ENCODE measurements at regions not wholly inside any gene's neighbourhood (a gene's known extent, or its start where the extent isn't known, plus 50 kb on each side); places are given as distances from the start of the nearest gene placed in this dataset.
"Not testable (repeated sequence)": the region's sequence is repeated elsewhere in the genome, so short reads cannot be mapped to it uniquely, and the experiment has no call there.

DNA sequence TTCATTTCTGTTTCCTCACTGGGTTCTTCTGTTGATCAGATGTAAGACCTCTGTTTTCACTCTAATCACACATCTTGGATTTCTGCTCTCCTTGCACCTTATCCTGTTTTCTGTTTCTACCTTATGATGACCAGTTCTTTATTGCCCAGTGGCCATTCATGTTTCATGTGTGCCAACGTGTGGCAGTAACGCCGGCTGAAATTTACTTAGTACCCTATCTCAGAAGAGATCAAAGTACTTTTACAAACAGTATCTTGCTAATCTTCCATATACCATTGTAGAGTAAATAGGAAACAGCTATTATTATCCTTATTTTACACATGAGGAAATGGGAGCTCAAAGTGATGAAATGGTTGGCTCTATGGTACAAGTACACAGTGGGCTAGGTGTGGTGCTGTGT, 74.0 kb downstream of the GATA3 start:
- DNase-seq: no peak

DNA sequence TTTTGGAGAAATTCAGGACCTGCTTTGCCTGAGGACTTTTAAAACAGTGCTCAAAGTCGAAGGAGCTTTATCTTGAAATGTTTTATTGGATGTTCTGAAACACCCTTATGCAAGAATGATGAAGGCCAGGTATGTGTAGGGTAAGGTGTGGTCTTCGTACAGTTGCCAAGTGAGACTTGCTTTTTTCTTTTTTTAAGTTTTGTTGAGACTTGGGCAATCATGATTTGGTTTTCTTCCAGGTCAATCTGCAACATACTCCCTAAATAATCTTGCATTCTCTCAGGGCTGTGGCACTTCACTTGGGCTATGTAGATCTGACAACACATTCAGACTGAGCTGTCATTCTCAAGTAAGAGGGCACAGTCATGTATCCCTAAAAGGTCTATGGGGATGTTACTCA, 75.0 kb downstream of the GATA3 start:
- DNase-seq: no peak

DNA sequence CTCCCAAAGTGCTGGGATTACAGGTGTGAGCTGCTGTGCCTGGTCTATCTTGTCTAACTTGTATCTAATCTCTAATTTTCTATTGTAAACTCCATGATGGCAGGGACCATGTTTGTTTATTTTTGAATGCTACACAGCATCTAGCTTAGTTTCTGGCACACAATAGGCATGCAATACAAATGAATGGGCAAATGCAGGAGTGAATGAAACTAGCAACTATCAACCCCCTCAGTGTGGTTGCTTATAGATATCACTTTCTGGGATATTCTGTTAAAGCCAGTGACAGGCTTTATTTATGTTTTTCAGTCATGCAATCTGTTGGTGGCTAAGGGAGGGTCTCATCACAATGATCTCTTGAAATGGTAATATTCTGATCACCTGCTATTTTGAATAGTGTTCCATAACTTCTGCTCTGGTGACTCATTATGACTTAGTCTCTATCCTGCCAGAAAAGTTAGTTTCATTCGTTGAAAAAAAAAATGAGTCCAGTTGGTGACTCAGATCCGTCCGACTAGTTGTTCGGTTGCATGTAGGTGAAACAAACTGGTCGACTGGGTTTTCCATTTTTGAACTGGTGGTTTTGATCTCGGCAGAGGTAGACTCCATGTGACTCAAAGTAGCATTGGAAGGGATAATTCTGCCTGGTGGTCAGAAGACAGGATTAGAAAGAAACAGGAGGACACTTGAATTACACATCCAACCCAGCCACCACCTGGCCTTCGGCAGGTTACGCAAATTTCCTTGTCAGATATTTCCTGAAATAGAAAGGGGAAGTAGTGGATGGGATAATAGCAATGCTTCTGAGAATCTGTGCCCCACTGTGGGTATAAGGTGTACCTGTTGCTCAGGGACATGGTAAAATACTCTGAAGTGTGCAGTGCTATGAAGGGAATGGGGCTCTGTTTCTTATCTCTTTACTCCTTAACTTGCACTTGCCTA, 76.8 kb downstream of the GATA3 start:
- no peak for DNase-seq

DNA sequence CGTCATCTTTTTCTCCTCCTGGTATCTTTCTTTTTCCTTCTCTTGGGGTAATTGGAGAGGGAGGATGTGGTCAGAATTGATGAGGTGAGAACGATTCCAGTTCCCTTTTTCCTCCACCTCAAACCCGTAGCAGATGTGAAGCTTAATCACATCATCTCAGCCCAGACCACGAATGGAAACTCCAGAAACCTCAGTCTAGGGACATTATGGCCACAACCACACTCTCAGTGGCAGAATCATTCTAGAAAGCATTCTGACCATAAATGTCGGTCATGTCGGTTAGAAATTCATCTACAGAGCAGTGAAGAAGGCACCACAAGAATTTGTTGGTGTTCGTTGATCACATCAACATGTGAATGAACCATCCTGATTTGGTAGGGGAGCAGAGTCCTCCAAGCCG, 78.7 kb downstream of the GATA3 start:
- DNase-seq: no peak

DNA sequence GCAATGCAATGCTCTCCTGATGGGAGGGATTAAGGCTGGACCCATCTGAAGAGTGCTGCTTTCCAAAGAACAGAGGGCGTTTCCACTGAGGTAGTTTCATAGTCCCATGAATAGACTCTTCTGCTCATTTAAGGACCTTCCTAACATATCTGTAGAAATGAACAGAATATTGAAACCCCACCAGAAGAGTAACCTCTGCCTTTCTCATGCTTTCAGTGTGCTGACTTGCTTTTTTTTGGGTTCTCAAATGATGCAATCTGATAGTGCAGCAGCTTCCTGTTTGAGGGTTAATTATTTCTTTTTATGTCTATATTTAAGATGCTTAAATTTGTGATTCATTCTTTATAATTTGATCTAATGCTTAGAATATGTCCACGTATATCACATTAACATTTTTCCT, 82.2 kb downstream of the GATA3 start:
- no peak for DNase-seq

DNA sequence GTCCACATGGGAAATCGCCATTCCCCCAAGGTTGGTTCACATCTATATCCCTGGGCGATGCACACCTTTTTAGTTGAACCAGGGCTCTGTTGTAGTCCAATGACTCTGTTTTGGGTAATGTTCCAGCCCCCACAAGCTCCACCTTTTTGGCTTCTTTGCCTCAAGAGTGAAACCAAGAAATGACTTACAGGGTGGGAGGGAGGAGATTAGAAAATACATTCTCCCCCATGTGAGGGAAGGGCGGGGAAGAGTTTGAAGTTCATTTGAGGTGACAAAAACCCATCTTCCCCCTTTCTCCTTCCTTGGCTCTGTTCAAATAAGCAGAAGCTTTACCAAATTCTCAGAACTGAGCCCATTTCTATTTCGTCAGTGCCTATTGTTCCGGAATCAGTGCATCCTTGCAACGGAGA, 82.8 kb downstream of the GATA3 start:
- DNase-seq: no peak

DNA sequence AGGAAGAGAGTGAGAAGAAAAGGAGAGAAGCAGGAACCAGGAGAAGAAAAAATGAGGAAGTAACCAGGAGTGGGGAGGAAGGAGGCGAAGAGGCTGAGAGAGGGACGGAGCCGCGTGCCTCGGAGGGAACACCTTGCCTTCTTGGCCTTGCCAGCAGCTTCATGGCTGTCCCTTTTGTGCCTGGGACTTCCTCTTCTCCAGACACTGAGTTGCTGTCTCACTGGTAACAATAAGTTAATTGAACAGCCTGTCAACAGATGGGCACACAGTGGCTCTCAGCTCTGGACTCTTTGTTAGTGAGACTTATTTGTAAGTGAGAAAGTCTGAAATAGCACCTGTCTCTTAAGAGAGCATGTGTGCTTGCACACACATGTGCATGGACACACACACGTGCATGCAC, 83.2 kb downstream of the GATA3 start:
- DNase-seq: no peak

DNA sequence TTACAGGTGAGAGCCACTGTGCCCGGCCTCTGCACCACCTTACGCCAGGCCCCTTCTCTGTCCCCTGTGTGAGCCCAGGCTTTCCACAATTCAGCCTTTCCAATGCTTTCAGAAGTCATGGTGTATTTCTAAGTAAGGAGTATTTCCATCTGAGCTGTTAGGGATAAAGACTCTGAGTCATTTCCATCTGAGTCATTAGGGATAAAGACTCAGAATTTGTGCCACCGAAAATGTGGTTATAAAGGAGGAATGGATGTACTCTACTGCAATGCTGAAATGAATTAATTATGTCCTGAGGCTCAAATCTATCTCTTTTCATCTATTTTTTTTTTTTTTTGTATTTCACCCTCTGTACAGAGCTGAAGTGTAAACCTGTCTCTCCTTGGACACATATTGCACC, 84.0 kb downstream of the GATA3 start:
- no peak for DNase-seq

DNA sequence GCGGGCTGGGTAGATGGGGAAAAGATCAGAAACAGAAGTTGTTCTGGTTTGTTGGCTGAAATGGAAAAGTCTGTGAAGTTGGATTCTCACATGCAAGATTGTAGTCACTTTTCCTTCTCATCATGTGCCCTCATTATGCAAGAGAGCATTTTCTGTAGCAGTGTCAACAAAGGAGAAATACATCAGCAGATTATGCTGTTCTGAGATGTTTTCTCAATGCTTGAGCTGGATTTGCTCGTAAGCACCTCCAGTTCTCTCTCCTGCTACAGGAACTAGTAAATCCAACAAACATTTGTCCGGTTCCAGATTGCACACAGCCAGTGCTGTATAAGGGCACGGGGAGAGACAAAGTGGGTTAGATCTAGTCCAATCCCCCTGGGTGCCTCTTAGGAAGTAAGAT, 90.0 kb downstream of the GATA3 start:
- no peak for DNase-seq

DNA sequence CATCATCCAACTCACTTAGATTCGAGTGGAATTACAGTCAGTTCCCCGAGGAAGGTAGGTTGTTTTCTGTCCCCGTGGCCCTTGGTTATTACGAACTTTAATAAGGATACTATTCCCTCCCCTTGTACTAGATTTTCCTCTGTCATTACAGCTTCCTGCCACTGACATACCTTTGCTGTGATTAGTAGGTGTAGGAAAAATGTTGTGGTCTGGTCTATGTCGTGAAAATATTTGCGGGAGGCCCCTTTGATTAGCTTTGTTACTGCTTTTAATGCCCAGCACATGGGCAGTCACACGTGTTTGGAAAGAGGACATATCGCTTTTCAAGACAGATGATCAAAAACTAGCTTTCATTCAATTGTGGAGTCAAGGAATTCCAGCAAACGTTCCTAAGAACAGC, 92.2 kb downstream of the GATA3 start:
- DNase-seq: no peak

DNA sequence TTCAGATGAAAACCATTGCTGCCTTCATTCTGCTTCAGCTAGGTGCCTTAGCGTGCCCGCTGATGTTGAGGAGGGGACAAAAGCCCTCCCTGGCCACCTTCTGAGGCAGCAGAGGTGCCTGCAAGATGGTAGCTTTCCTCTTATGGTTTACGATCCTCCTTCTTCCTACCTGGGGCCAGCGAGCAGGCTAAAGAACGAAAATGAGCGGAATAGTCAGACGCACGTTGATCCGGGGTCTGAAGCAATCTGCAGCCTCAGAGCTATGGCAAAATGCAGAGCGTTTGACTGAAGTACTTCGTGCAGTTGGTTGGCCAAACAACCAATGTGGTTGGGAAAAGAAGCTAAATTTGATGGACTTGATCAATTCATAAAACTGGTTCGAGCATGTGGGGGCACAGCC, 95.5 kb downstream of the GATA3 start:
- DNase-seq: no peak

DNA sequence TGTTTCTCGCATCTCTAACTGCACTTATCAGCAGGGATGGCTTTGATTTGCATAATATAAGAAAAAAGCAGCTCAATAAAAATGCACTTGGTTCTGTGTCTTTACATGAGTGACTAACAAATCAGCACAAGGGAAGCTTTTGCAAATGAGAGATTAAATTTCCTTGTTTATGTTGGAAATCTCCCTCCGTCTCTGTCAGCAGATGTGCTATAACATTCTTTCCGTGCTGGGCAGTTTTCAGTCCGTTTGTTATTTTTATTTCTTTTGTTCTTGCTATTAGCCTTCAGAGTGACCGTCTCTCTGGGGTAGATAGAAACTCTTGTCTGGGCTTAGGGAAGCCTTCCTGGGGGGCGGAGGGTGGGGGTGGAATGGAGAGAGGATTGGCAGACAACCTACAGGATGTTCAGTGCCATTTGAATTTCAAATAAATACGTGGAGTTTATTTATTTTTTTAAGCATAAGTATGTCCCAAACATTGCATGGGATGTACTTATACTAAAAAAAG, 96.0 kb downstream of the GATA3 start:
- DNase-seq: no peak

DNA sequence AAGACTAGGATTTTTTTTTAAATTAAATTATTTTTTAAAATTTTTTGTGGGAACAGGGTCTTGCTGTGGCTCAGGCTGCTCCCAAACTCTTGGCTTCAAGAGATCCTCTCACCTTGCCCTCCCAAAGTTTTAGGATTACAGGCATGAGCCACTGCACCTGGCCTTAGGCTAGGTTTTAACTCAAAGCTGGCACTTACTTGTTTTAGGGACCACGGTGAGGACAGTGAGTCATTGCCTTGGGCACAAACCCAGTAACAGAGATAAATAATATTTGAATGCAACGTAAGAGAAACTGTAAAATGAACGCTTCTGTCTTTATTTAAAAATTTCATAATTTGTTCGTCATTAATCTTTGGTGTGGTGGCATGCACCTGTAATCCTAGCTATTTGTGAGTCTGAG, 96.6 kb downstream of the GATA3 start:
- DNase-seq: no peak

DNA sequence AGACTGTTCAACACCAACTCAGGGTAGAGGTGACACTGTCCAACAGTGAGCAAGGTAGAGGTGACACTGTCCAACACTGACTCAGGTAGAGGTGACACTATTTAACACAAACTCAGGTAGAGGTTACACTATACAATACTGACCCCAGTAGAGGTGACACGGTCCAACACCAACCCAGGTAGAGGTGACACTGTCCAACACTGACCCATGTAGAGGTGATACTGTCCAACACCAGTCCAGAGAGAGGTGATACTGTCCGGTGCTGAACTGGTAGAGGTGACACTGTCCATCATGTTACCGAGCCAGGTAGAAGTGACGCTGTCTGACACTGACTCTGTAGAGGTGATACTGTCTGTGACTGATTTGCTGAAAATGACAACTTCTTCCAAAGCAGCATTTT, 102.4 kb downstream of the GATA3 start:
- DNase-seq: no peak

DNA sequence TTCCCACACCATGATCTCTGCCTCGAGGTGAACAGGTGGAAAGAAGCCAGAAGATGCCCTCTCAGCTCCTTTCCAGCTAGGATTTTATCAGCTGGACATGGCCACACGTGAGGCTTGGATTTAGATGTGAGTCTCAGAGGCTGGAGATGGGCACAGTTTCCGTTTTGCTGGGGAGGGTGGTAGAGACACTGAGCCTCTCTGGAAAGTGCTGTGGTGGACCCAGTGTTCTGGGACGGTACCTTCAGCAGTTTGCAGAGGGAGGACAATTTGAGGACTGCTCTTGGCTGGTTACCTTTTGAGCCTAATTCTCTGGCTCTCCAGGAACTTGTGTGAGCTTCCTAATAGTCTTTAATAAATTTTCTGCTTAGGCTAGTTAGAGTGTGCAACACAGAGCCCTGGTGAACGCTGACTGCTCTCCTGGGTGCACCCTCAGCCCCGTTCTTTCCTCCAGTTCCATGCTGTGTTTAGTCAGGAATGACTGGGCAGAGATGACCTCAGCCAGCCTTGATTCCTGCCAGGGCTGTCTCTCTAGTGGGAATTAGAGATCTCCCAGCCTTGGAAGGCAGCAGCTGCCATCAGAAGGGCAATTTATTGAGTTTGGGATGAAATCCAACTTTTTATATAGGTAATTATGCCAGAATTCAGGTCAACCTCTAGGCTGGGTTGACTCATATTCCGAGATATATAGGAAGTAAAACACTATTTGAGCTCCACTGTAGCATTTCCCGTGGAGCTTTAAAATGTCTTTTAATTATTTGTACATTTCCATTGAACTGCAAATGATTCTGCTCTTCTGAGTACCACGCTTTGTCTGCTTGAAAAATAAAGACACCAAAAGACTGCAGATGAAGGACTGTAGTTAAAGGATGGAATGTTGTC, 103.9 kb downstream of the GATA3 start:
- DNase-seq: no peak

DNA sequence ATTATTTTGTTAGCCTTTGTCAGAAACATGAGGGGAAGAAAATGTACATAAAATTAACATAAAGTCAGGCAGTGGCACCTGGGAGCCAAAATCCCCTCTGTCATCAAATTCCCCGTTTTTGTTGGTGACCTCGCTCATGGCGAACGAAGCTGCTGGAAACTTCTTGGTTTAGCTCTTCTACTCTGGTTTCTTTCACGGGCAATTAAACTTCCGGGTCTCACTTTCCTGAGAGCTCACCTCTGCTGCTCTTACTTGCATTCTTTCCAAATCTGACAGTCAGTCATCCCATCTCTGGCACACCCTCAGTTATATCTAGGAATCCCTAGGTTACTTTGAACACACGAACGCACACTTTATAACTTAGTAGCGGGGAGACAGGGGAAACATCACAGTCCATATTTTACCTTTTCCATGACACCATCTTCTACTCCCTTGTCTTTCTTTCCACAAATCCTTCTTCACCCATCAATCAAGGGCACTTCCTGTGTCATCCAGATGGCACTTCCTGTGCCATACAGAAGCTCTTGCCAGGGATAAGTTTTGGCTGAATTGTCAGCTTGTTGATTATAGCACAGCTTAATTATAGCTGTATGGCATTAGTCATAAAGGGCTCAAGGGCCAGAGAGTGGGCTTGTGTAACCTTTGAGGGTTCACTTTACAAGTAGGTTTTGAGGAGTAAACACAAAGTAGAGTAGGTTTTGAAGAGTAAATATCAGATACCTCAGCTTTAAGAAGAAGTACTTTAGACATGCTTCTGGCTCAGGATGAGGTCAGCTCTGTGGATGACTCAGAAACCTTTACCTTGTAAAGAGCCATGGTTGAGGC, 105.1 kb downstream of the GATA3 start:
- DNase-seq: no peak

DNA sequence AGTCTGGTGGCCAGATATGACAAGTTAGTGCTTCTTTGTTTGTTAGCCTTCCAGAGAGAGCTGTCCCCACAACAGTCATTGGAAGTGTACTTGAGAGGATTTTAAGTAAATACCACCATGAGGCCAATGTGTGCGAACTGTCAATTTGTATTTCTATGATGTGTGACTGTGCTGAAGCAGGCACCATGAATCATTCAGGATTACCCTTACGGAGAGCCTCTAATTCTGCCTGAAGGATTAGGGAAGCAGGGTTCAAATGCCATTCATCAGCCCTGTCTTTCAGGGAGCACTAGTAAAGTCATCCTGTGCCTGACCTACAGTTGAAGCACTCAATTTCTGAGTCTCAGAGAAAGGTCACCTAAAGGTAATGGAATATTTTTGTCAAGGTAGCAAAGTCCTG, 109.3 kb downstream of the GATA3 start:
- no peak for DNase-seq

DNA sequence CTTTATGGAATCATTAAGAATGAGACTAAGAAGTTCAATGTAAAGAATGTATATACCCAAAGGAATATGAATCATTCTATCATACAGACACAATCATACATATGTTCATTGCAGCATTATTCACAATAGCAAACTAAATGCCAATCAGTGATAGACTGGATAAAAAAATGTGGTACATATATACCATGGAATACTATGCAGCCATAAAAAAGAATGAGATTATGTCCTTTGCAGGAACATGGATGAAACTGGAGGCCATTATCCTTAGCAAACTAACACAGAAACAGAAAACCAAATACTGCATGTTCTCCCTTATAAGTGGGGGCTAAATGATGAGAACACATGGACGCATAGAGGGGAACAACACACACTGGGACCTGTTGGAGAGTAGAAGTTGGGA, 110.2 kb downstream of the GATA3 start:
- not testable (repeated sequence) for DNase-seq

DNA sequence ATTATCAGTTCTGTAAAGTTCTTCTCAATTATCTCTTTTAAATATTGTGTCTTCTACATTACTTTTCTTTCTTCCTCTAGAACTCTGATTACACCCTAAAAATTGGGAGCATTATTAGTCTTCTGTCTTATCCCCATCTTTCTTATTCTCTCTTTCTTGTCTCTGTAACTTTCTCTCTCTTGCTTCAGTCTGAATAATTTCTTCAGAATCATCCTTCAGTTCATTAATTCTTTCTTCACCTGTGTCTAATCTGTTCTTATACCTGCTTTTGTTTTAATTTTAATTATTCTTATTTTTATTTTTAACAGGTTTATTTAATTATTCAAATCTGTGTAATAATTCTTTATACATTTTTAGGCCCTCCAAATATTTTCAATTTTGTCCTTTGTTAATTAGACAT, 114.3 kb downstream of the GATA3 start:
- DNase-seq: no peak

DNA sequence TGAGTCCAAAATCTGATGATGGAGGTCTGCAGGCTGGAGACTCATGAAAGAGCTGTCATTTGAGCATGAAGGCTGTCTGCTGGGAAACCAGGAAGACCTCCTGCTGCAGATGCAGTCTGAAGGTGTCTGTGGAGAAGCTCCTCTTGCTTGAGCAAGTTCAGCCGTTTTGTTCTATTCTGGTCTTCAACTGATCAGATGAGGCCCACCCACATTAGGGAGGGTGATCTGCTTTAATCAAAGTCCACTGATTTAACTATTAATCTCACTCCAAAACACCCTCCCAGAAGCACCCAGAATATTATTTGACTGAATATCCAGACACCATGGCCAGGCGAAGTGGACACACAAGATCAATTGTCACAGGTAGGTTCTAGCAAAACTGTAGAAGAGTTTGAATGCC, 116.5 kb downstream of the GATA3 start:
- no peak for DNase-seq

DNA sequence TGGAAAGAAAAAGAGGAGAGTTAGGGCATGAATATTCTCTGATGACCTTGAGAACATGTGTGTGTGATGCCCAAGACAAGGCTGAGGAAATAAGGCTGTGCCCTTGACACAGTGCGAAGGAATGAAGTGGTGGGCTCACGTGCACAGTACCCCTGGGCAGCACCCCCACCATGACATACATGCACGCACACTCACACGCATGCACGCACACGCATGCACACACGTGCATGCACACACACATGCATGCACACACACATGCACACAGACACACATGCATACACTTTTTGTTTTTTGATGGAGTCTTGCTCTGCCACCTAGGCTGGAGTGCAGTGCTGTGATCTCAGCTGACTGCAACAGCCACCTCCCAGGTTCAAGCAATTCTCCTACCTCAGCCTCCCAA, 118.1 kb downstream of the GATA3 start:
- DNase-seq: no peak

DNA sequence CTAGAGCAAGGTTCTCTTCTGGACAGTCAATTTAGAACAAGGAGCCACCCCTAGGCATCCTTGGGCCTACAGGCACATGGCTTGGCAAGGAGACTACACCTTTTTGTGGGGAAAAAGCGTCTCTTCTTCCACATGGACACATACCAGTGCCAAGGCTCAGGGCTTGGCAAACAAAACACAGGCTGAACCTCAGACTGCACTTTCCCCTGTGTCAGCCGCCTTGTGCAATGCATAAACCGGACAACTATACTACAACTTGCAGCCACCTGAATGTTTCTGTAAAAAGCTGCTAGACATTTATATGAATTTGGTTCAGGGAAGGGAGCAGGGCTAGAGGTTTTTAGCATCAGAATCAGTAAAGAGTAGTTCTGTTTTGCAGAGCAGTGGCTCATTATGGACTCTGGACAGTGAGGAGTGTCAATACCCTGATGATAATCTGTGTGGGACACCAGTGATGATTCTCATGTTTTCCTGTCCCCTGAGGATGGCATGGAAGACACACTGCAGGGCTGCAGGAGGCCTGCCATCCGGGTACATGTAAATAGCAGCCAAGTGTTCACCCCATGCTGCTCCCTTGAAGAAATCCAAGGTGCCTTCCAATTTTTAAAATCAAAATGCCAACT, 118.9 kb downstream of the GATA3 start:
- DNase-seq: no peak

DNA sequence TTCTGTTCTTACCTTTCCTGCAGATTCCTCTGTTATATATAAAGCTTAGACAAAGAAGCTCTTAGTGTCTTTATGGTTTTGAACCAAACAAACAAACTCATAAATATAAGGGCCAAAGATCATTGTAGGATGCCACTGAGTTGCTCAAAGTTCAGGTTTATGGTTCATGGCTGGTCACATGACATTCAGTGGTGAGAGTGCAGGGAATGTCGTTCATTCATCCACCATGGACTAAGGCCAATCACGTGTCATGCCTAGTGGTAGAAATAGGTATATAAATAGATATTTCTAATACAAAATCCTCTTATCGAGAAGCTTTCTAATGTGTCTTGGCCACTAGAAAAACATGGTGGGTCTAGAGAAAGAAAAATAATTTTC, 119.4 kb downstream of the GATA3 start:
- no peak for DNase-seq
